ENCODE measurements at regions not wholly inside any gene's neighbourhood (a gene's known extent, or its start where the extent isn't known, plus 50 kb on each side); places are given as distances from the start of the nearest gene placed in this dataset.

DNA sequence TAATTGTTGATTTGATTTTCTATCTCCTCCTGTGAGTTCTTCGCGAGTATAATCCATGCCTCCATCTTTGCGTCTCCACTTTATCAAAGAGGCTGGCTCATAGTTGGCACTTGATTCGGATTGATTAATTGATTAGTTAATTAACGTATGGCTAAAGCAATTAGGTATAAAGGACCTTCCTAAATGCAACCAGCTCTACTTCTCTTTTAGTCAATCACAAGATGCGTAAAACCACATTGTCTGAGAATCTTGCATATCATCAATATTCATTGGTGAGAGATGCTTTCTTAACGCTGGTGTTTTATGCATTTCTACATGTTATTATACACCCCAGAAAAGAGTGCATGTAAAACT, 56.4 kb upstream of the NR2F2 start:
- TF ChIP-seq, protein P1, sequence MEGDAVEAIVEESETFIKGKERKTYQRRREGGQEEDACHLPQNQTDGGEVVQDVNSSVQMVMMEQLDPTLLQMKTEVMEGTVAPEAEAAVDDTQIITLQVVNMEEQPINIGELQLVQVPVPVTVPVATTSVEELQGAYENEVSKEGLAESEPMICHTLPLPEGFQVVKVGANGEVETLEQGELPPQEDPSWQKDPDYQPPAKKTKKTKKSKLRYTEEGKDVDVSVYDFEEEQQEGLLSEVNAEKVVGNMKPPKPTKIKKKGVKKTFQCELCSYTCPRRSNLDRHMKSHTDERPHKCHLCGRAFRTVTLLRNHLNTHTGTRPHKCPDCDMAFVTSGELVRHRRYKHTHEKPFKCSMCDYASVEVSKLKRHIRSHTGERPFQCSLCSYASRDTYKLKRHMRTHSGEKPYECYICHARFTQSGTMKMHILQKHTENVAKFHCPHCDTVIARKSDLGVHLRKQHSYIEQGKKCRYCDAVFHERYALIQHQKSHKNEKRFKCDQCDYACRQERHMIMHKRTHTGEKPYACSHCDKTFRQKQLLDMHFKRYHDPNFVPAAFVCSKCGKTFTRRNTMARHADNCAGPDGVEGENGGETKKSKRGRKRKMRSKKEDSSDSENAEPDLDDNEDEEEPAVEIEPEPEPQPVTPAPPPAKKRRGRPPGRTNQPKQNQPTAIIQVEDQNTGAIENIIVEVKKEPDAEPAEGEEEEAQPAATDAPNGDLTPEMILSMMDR (IDR thresholded peaks at IDR 0.05; ENCODE audit: insufficient read depth, low read length) = no peak
- no peak for TF ChIP-seq POLR2AphosphoS5 (IDR thresholded peaks at IDR 0.05; ENCODE audit: low read depth)
- TF ChIP-seq, protein P2, sequence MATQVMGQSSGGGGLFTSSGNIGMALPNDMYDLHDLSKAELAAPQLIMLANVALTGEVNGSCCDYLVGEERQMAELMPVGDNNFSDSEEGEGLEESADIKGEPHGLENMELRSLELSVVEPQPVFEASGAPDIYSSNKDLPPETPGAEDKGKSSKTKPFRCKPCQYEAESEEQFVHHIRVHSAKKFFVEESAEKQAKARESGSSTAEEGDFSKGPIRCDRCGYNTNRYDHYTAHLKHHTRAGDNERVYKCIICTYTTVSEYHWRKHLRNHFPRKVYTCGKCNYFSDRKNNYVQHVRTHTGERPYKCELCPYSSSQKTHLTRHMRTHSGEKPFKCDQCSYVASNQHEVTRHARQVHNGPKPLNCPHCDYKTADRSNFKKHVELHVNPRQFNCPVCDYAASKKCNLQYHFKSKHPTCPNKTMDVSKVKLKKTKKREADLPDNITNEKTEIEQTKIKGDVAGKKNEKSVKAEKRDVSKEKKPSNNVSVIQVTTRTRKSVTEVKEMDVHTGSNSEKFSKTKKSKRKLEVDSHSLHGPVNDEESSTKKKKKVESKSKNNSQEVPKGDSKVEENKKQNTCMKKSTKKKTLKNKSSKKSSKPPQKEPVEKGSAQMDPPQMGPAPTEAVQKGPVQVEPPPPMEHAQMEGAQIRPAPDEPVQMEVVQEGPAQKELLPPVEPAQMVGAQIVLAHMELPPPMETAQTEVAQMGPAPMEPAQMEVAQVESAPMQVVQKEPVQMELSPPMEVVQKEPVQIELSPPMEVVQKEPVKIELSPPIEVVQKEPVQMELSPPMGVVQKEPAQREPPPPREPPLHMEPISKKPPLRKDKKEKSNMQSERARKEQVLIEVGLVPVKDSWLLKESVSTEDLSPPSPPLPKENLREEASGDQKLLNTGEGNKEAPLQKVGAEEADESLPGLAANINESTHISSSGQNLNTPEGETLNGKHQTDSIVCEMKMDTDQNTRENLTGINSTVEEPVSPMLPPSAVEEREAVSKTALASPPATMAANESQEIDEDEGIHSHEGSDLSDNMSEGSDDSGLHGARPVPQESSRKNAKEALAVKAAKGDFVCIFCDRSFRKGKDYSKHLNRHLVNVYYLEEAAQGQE (IDR thresholded peaks at IDR 0.05; ENCODE audit: insufficient replicate concordance, low read depth) = no peak
- TF ChIP-seq SPI1 (IDR thresholded peaks at IDR 0.05; ENCODE audit: borderline replicate concordance, low read depth) = no peak
- TF ChIP-seq GABPA (IDR thresholded peaks at IDR 0.05; ENCODE audit: low read depth) = no peak
- no peak overlapping the region for H3K27ac ChIP-seq (replicated peaks)
- H3K27me3 ChIP-seq (ENCODE audit: insufficient read depth, poor library complexity, severe bottlenecking) = no peaks in the 10 kb centered on the region
- DNase-seq (ENCODE audit: low read depth in 1 of 2, low spot score in 1 of 2) = no peak
- no peak overlapping the region for H3K4me3 ChIP-seq (replicated peaks; ENCODE audit: insufficient read depth, low read length)

DNA sequence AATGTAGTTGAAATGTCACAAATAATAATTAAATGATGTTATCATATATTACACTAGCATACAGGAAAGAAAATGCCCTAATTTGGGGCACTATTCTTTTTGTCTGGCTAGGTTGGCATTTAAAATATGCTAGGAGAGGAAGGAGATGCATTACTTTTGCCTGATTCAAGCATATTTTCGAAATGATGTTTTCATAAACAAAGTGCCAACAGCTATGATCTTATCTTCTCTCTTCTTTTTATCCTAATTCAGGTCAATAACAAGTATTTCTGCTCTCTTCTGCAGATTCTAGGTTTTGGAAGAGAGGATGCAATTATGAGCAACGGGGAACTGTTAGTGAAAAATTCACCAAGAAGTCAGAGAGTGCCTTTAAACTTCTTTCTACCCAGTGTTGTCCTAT, 55.8 kb upstream of the NR2F2 start:
- Histone ChIP-seq H3K27ac (replicated peaks) (no peak overlapping the region), H3K4me3 (replicated peaks; ENCODE audit: insufficient read depth, low read length) (no peak overlapping the region), H3K27me3 (ENCODE audit: insufficient read depth, poor library complexity, severe bottlenecking) (no peaks in the 10 kb centered on the region)
- TF ChIP-seq GABPA (IDR thresholded peaks at IDR 0.05; ENCODE audit: low read depth) (no peak), SPI1 (IDR thresholded peaks at IDR 0.05; ENCODE audit: borderline replicate concordance, low read depth) (no peak), POLR2AphosphoS5 (IDR thresholded peaks at IDR 0.05; ENCODE audit: low read depth) (no peak)
- TF ChIP-seq, protein P1 (IDR thresholded peaks at IDR 0.05; ENCODE audit: insufficient read depth, low read length) = no peak
- TF ChIP-seq, protein P2 (IDR thresholded peaks at IDR 0.05; ENCODE audit: insufficient replicate concordance, low read depth) = no peak
- DNase-seq (ENCODE audit: low read depth in 1 of 2, low spot score in 1 of 2) = no peak

DNA sequence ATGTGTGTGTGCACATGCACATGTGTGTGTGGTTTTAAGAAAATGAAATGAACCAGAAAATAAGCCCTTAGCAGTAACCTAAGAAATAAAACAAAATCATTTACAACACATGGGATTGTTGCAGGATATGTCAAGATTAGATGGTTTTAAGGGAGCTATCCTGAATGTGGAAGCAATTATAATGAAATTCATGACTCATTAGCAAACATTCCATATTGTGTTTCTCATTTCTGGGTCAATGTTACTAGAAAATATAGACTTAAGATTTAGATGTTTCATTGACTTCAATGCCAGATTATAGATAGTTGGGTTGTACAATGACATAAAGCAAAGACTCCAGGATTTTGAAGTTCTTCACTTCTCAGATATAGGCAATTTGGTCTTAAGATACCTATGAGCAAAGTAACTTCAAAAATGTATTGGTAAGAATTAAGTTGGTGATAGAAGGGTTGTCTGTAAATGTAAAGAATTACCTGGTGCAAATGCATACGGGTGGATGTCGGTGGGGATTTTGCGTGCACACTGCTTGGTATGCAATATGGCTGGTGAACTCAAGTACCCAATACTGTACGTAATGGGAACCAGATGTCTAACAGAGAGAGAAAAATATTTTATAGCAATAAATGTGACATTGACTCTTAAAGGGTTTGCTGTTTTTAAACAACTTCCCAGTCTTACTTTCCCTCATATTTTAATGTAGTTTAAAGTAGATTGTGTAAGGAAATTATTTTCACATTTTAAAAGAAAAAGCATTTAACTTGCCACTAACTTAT, 53.9 kb upstream of the NR2F2 start:
- no peak for DNase-seq (ENCODE audit: low read depth in 1 of 2, low spot score in 1 of 2)
- H3K27ac ChIP-seq (replicated peaks) = no peak overlapping the region
- TF ChIP-seq, protein P1 (IDR thresholded peaks at IDR 0.05; ENCODE audit: insufficient read depth, low read length) = no peak
- TF ChIP-seq, protein P2 (IDR thresholded peaks at IDR 0.05; ENCODE audit: insufficient replicate concordance, low read depth) = no peak
- TF ChIP-seq SPI1 (IDR thresholded peaks at IDR 0.05; ENCODE audit: borderline replicate concordance, low read depth) = no peak
- TF ChIP-seq GABPA (IDR thresholded peaks at IDR 0.05; ENCODE audit: low read depth) = no peak
- no peak for TF ChIP-seq POLR2AphosphoS5 (IDR thresholded peaks at IDR 0.05; ENCODE audit: low read depth)
- H3K4me3 ChIP-seq (replicated peaks; ENCODE audit: insufficient read depth, low read length) = no peak overlapping the region
- H3K27me3 ChIP-seq (ENCODE audit: insufficient read depth, poor library complexity, severe bottlenecking) = no peaks in the 10 kb centered on the region
